Urothelium cell line (cell line): ENCODE measurements at regions not wholly inside any gene's neighbourhood (a gene's known extent, or its start where the extent isn't known, plus 50 kb on each side); places are given as distances from the start of the nearest gene placed in this dataset.
"Not testable (repeated sequence)": the region's sequence is repeated elsewhere in the genome, so short reads cannot be mapped to it uniquely, and the experiment has no call there.

ENCODE experiments used
- DNase-seq: peaks from one replicate; pipeline ENCODE4 v3.0.0; 2011; ENCODE audit warnings: low spot score, mixed read lengths
- FAIRE-seq: peaks from 2 replicates; lab custom pipeline; 2011; peaks lifted over from hg19 to GRCh38; lab: Jason Lieb, UNC

- DNase-seq: no peak
- FAIRE-seq: no peak
Measured at GRCh38 chr2:8248623-8248957, 433.3 kb upstream of the ID2 start.

GRCh38 chr2:8249141-8249540 lies 432.7 kb upstream of the ID2 start:
- DNase-seq (no peak), FAIRE-seq (no peak)

GRCh38 chr2:8249769-8250168 lies 432.1 kb upstream of the ID2 start:
- FAIRE-seq (no peak), DNase-seq (no peak)

- DNase-seq, FAIRE-seq: not testable (repeated sequence)
Measured at GRCh38 chr2:8250290-8250689, 431.6 kb upstream of the ID2 start.

- DNase-seq (no peak), FAIRE-seq (no peak)
Measured at GRCh38 chr2:8251291-8251690, 430.6 kb upstream of the ID2 start.

- FAIRE-seq: no peak
Measured at GRCh38 chr2:8251856-8252255, 430.0 kb upstream of the ID2 start.

GRCh38 chr2:8252997-8253694 lies 428.7 kb upstream of the ID2 start:
- no peak for DNase-seq
- FAIRE-seq: no peak

More at GRCh38 chr2:8251856-8252255, 430.0 kb upstream of the ID2 start:
- no peak for DNase-seq

GRCh38 chr2:8253781-8254180 lies 428.1 kb upstream of the ID2 start:
- FAIRE-seq (no peak), DNase-seq (no peak)

GRCh38 chr2:8254214-8254613 lies 427.6 kb upstream of the ID2 start:
- FAIRE-seq, DNase-seq: not testable (repeated sequence)

- DNase-seq (no peak), FAIRE-seq (no peak)
Measured at GRCh38 chr2:8254791-8255447, 426.9 kb upstream of the ID2 start.

- no peak for FAIRE-seq
Measured at GRCh38 chr2:8255448-8255800, 426.4 kb upstream of the ID2 start.

GRCh38 chr2:8256905-8257304 lies 425.0 kb upstream of the ID2 start:
- FAIRE-seq (no peak), DNase-seq (no peak)

More at GRCh38 chr2:8255448-8255800, 426.4 kb upstream of the ID2 start:
- DNase-seq: no peak

- DNase-seq (no peak), FAIRE-seq (no peak)
Measured at GRCh38 chr2:8257502-8257901, 424.4 kb upstream of the ID2 start.

GRCh38 chr2:8258406-8258805 lies 423.4 kb upstream of the ID2 start:
- FAIRE-seq: no peak
- DNase-seq: no peak

GRCh38 chr2:8259106-8259840 lies 422.6 kb upstream of the ID2 start:
- no peak for DNase-seq
- no peak for FAIRE-seq

- DNase-seq: no peak
- no peak for FAIRE-seq
Measured at GRCh38 chr2:8259841-8260178, 422.0 kb upstream of the ID2 start.

- FAIRE-seq (no peak), DNase-seq (no peak)
Measured at GRCh38 chr2:8260213-8260612, 421.6 kb upstream of the ID2 start.

GRCh38 chr2:8263901-8264300 lies 418.0 kb upstream of the ID2 start:
- DNase-seq (no peak), FAIRE-seq (no peak)

- no peak for DNase-seq
- no peak for FAIRE-seq
Measured at GRCh38 chr2:8264981-8265380, 416.9 kb upstream of the ID2 start.

GRCh38 chr2:8265476-8266226 lies 416.2 kb upstream of the ID2 start:
- FAIRE-seq (no peak), DNase-seq (no peak)

- FAIRE-seq: no peak
Measured at GRCh38 chr2:8266563-8266962, 415.3 kb upstream of the ID2 start.

GRCh38 chr2:8267048-8267447 lies 414.8 kb upstream of the ID2 start:
- DNase-seq: no peak
- no peak for FAIRE-seq

More at GRCh38 chr2:8266563-8266962, 415.3 kb upstream of the ID2 start:
- no peak for DNase-seq
